Thoracic aorta (tissue), 2 donors: ENCODE measurements at regions not wholly inside any gene's neighbourhood (a gene's known extent, or its start where the extent isn't known, plus 50 kb on each side); places are given as distances from the start of the nearest gene placed in this dataset.

Experiments
- ATAC-seq: fragments of 150-250 bp; one replicate; pipeline ENCODE4 v1.8.0; 2017; ENCODE audit warnings: low read depth; ENCODE audit not compliant: insufficient number of reproducible peaks, low FRiP score
- DNase-seq: peaks from one replicate; pipeline ENCODE4 v3.0.0-alpha.2; 2020; ENCODE audit warnings: low spot score
- H3K27ac ChIP-seq, 2 donors: fragments of 200-600 bp; sonication (generic); 1 replicate in 1 of 2; 2 replicates in 1 of 2; pipeline ENCODE4 v1.5.1; 2016; ENCODE audit warnings: mild to moderate bottlenecking in 2 of 2, moderate library complexity in 2 of 2
- H3K27me3 ChIP-seq: fragments of 200-600 bp; sonication (generic); replicated peaks from 2 replicates; pipeline ENCODE4 v1.6.0; 2016; ENCODE audit warnings: mild to moderate bottlenecking; ENCODE audit not compliant: insufficient read depth
- H3K36me3 ChIP-seq: fragments of 200-600 bp; sonication (generic); one replicate; pipeline ENCODE4 v1.5.1; 2016
- H3K4me1 ChIP-seq, 2 donors: fragments of 200-600 bp; sonication (generic); 1 replicate in 1 of 2; 2 replicates in 1 of 2; pipeline versions ENCODE4 v1.5.1 to v1.6.0; 2016; ENCODE audit warnings: low read depth in 2 of 2, mild to moderate bottlenecking in 1 of 2; ENCODE audit not compliant: control insufficient read depth in 1 of 2
- H3K4me3 ChIP-seq: fragments of 200-600 bp; sonication (generic); 2 replicates; pipeline ENCODE4 v1.5.1; 2016; ENCODE audit warnings: mild to moderate bottlenecking
- H3K9me3 ChIP-seq: fragments of 200-600 bp; sonication (generic); 2 replicates; pipeline ENCODE4 v1.5.1; 2016
- CTCF ChIP-seq: fragments of 200-600 bp; sonication (generic); IDR thresholded peaks from one replicate; pipeline ENCODE4 v1.5.1; 2019; ENCODE audit warnings: antibody characterized with exemption

- DNase-seq, result no peak
- no peak for TF ChIP-seq CTCF
- H3K27ac ChIP-seq, result no peak overlapping the region
- no peak overlapping the region for H3K4me3 ChIP-seq
- H3K27me3 ChIP-seq, result no peaks in the 10 kb centered on the region
- no peaks in the 10 kb centered on the region for H3K9me3 ChIP-seq
- H3K4me1 ChIP-seq, result peaks cover 0 to 5% of the 10 kb centered on the region in 2 donors
- H3K36me3 ChIP-seq, result no peaks in the 10 kb centered on the region
- no peak for ATAC-seq
Measured at GRCh38 chr2:145090841-145091761, 571.2 kb upstream of the ZEB2 start.

- Histone ChIP-seq H3K27ac (no peak overlapping the region), H3K4me1 (peaks cover 0 to 5% of the 10 kb centered on the region in 2 donors), H3K27me3 (no peaks in the 10 kb centered on the region), H3K4me3 (no peak overlapping the region), H3K9me3 (no peaks in the 10 kb centered on the region), H3K36me3 (no peaks in the 10 kb centered on the region)
- no peak for DNase-seq
- TF ChIP-seq CTCF, result no peak
- ATAC-seq, result no peak
Measured at GRCh38 chr2:145088756-145089155, 568.8 kb upstream of the ZEB2 start.

DNA sequence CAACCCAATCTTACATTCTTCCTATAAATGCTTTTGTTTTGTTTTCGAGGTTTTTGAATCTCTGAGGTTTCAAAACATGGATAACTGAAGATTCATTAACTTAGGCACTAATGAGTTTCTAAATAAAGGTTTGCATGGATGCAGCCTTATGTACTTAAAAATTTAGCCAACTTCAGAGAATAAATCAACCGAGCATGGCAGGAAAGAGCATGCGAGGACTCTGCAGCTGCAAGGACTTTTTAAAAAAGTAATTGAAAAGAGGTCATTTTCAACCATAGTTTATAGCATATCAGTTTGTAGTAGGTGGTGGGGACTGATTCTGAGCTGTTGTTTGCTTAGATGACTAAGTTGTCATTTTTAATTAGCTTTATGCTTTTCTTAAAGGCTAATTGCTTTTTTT is 567.0 kb upstream of the ZEB2 start:
- DNase-seq, result no peak
- no peak overlapping the region for H3K4me3 ChIP-seq
- TF ChIP-seq CTCF, result no peak
- peaks cover 0 to 5% of the 10 kb centered on the region in 2 donors for H3K4me1 ChIP-seq
- H3K36me3 ChIP-seq, result no peaks in the 10 kb centered on the region
- H3K27ac ChIP-seq, result no peak overlapping the region
- H3K9me3 ChIP-seq, result no peaks in the 10 kb centered on the region
- ATAC-seq, result no peak
- H3K27me3 ChIP-seq, result no peaks in the 10 kb centered on the region

GRCh38 chr2:145085612-145086011 is 565.7 kb upstream of the ZEB2 start:
- ATAC-seq (no peak), DNase-seq (no peak)
- TF ChIP-seq CTCF, result no peak
- H3K27ac ChIP-seq, result no peak overlapping the region
- H3K27me3 ChIP-seq, result no peaks in the 10 kb centered on the region
- H3K4me1 ChIP-seq, result peaks cover 0 to 5% of the 10 kb centered on the region in 2 donors
- no peaks in the 10 kb centered on the region for H3K36me3 ChIP-seq
- H3K4me3 ChIP-seq, result no peak overlapping the region
- H3K9me3 ChIP-seq, result no peaks in the 10 kb centered on the region

- TF ChIP-seq CTCF, result no peak
- no peak for ATAC-seq
- no peak overlapping the region for H3K27ac ChIP-seq
Measured at GRCh38 chr2:145080426-145080825, 560.5 kb upstream of the ZEB2 start.

More at GRCh38 chr2:145080426-145080825, 560.5 kb upstream of the ZEB2 start:
- Histone ChIP-seq H3K4me1 (no peaks in the 10 kb centered on the region), H3K4me3 (no peak overlapping the region), H3K9me3 (no peaks in the 10 kb centered on the region), H3K27me3 (no peaks in the 10 kb centered on the region), H3K36me3 (no peaks in the 10 kb centered on the region)
- DNase-seq, result no peak
